GM12865 (cell line): ENCODE measurements at regions not wholly inside any gene's neighbourhood (a gene's known extent, or its start where the extent isn't known, plus 50 kb on each side); places are given as distances from the start of the nearest gene placed in this dataset.
"Not testable (repeated sequence)": the region's sequence is repeated elsewhere in the genome, so short reads cannot be mapped to it uniquely, and the experiment has no call there.

Experiments
- DNase-seq: peaks from one replicate; pipeline ENCODE4 v3.0.0; 2010; ENCODE audit warnings: low read depth
- H3K4me3 ChIP-seq: 2 replicates; pipeline ENCODE4 v1.5.1; 2011; ENCODE audit warnings: mild to moderate bottlenecking, low read depth, low read length, control low read depth
- TF ChIP-seq, protein P1 (sequence below): IDR thresholded peaks from 2 replicates; pipeline ENCODE4 v1.5.1; 2011; ENCODE audit warnings: low read length, control low read depth, low read depth, inconsistent platforms; ENCODE audit not compliant: insufficient read depth; ENCODE audit errors: missing control alignments

DNA sequence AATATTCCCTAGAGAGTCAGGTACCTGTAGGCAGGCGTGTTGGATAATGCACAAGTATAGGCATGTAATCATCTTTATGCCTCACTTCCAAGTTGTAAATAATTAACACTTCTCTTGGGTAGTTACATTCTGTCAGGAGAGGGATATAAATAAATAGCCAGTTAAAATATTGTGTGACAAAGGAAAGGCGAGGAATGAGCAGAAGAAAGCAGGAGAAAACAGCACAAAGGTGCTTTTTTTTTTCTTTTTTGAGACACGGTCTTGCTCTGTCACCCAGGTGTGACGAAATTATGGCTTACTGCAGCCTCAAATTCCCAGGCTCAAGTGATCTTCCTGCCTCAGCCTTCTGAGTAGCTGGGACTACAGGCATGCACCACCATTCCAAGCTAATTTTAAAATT, 99.2 kb upstream of the LYZL2 start:
- no peak overlapping the region for H3K4me3 ChIP-seq
- DNase-seq: no peak
- TF ChIP-seq, protein P1, sequence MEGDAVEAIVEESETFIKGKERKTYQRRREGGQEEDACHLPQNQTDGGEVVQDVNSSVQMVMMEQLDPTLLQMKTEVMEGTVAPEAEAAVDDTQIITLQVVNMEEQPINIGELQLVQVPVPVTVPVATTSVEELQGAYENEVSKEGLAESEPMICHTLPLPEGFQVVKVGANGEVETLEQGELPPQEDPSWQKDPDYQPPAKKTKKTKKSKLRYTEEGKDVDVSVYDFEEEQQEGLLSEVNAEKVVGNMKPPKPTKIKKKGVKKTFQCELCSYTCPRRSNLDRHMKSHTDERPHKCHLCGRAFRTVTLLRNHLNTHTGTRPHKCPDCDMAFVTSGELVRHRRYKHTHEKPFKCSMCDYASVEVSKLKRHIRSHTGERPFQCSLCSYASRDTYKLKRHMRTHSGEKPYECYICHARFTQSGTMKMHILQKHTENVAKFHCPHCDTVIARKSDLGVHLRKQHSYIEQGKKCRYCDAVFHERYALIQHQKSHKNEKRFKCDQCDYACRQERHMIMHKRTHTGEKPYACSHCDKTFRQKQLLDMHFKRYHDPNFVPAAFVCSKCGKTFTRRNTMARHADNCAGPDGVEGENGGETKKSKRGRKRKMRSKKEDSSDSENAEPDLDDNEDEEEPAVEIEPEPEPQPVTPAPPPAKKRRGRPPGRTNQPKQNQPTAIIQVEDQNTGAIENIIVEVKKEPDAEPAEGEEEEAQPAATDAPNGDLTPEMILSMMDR: no peak

DNA sequence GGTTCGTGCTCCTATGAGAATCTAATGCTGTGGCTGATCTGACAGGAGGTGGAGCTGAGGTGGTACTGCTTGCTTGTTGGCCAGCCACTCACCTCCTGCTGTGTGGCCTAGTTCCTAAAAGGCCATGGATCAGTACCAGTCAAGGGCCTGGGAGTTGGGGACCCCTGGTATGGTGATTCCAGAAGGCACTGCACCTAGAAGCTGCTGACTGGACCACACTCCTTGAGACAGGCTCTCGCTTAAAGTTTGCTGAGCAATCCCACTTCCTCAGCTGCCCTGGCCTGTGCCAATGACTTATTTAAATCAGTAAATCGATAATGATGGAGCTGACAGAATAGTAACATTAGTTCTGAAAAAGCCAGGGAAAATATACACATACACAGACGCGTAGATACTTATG, 98.6 kb upstream of the LYZL2 start:
- TF ChIP-seq, protein P1: no peak
- DNase-seq: no peak
- no peak overlapping the region for H3K4me3 ChIP-seq

DNA sequence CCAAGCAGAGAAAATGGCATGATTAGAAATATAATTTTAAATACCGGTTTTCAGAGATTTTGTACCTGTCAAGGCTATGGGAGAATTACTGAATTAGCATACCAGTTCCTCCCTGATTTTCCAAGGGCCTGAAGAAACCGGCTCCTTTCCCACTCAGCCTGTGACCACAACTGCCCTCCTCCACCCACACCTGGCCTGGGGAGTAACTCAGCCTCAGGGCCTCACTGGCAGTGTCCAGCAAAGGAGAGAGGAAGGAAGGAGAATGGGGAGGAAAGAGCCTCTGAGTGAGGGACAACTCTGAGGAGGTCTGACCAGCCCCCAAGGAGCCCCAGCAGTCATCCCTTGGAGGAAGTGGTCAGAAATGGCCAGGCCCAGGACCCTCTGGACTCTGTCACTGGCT, 98.0 kb upstream of the LYZL2 start:
- TF ChIP-seq, protein P1: no peak
- H3K4me3 ChIP-seq: no peak overlapping the region
- no peak for DNase-seq

DNA sequence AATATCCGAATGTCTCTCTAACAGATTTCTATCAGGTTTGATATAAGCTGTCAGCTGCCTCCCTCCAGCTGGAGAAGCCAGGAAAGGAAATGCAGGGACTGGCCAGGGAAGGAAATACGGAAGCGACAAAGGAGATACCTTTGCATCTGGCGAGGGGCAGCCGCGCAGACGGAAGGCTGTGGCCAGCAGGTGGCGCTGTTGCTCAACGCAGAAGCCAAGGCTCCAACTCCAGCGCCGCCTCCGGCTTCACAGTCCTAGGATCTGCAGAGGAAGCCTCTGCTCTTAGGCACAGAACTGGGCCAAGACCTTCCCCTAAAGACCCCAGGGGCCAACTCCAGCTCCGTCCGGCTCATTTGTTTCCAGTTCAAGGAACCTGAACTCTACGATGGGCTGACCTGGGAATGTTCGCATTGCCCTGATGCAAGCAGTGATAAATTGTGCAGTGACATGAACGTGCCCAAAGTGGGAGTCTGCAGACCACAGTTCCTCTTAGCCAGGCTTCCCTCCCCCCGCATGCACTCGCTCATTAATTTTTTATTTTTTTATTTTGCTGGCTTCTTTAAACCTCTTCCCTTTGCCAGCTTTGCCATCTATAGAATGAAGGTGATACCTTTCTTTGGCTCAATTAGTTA, 97.3 kb upstream of the LYZL2 start:
- DNase-seq: peak; percentile 87
- TF ChIP-seq, protein P1: peak; percentile 71
- not testable (repeated sequence) for H3K4me3 ChIP-seq

DNA sequence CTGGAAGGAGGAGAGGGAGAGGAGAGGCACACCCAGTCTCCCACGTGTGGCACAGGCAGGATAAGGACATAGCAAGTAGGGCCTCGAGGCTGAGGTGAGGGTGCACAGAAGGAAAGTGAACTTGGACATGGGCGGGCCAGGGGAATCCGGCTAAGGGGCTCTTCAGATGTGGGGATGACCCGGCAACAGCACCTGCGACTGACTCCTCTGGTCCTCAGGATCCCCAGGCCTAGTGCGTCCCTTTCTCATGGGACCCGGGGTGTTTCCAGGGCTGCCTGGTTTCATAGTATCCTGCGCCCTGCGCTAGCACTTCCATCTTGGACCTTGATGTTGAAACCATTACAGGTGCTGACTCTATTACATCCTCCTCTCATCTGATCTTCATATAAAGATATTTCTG, 96.1 kb upstream of the LYZL2 start:
- TF ChIP-seq, protein P1: no peak
- DNase-seq: no peak
- H3K4me3 ChIP-seq: no peak overlapping the region

DNA sequence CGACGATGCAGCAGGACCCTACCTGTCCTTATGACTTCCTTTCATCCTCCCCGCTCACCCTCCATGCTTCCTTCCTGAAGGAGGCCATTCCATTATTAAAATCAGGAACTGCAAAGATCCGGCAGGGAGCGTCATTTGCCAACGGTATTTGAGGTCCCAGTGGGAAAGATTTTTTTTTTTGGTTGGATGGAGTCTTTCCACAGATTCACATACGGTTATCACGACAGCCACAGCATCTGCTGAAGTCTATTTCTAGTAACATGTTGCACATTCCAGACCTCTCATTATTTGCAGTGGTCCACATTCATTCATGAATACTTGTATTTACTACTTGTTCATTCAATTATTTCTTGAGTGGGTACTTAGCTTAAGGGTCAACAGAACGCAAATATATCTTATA, 94.7 kb upstream of the LYZL2 start:
- DNase-seq: no peak
- no peak overlapping the region for H3K4me3 ChIP-seq
- TF ChIP-seq, protein P1: no peak

DNA sequence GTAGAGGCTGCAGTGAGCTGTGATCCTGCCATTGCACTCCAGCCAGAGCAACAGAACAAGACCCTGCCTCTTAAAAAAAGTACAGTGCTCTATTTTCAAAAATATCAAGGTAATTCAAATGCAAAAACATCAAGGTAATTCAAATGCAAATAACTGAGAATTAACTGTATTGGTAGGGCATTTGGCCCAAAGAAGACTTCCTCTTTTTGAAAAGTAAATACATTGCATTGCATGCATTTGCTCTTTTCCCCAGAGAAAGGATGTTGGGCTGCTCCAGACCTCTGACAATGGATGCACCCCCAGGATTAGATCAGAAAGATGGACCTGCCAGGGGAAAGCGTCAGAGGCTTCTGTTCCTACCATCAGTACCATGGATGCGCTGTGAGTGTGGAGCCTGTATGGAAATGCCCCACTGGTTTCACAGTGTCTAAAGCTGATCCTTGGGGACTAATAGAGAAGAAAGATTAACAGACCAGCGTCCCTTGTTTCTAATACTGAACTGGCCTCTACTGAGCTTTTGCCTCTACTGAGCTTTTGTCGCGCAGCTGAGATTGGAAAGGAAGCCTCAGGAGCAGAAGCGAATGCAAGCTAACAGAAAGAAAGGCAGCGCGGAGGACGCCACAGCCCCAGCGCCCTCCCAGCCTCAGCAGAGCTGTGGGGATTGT, 93.5 kb upstream of the LYZL2 start:
- TF ChIP-seq, protein P1: no peak
- no peak overlapping the region for H3K4me3 ChIP-seq
- DNase-seq: no peak
